Fibroblast of lung (primary cell): ENCODE measurements at regions not wholly inside any gene's neighbourhood (a gene's known extent, or its start where the extent isn't known, plus 50 kb on each side); places are given as distances from the start of the nearest gene placed in this dataset.

Source experiments
- DNase-seq, 2 donors: peaks; one replicate each; pipeline versions ENCODE4 v3.0.0 to v3.0.0-alpha.2; 2010; ENCODE audit warnings: low read depth in 2 of 2
- H2AFZ ChIP-seq: 2 replicates; pipeline ENCODE4 v1.5.1; 2012; ENCODE audit warnings: low read length, control low read depth, inconsistent platforms
- H3K27ac ChIP-seq: 2 replicates; pipeline ENCODE4 v1.5.1; 2011; ENCODE audit warnings: low read length, control low read depth; ENCODE audit not compliant: insufficient read depth
- H3K27me3 ChIP-seq: 2 replicates; pipeline ENCODE4 v1.5.1; 2011; ENCODE audit warnings: mild to moderate bottlenecking, low read length; ENCODE audit not compliant: control insufficient read depth, insufficient read depth
- H3K36me3 ChIP-seq: 2 replicates; pipeline ENCODE4 v1.5.1; 2011; ENCODE audit warnings: low read length; ENCODE audit not compliant: control insufficient read depth, insufficient read depth
- H3K4me1 ChIP-seq: 2 replicates; pipeline ENCODE4 v1.5.1; 2011; ENCODE audit warnings: low read length; ENCODE audit not compliant: control insufficient read depth, insufficient read depth; ENCODE audit errors: extremely low read depth
- H3K4me2 ChIP-seq: 2 replicates; pipeline ENCODE4 v1.5.1; 2011; ENCODE audit warnings: low read length, control low read depth; ENCODE audit not compliant: insufficient read depth; ENCODE audit errors: extremely low read depth
- H3K4me3 ChIP-seq, 4 experiments: fragments of 200-600 bp in 1 of 4; sonication (generic) in 1 of 4; replicated peaks in 1 of 4; 2 replicates each; pipeline ENCODE4 v1.5.1; 2011 to 2016; ENCODE audit warnings: low read length in 4 of 4, low read depth in 3 of 4, mild to moderate bottlenecking in 3 of 4, control low read depth in 2 of 4, inconsistent platforms in 1 of 4, mixed read lengths in 1 of 4; ENCODE audit not compliant: insufficient read depth in 1 of 4; ENCODE audit errors: control extremely low read depth in 1 of 4
- H3K79me2 ChIP-seq: 2 replicates; pipeline ENCODE4 v1.5.1; 2012; ENCODE audit warnings: mild to moderate bottlenecking, low read length, inconsistent platforms; ENCODE audit not compliant: control insufficient read depth, insufficient read depth
- H3K9ac ChIP-seq: 2 replicates; pipeline ENCODE4 v1.5.1; 2011; ENCODE audit warnings: mild to moderate bottlenecking, low read length, control low read depth; ENCODE audit not compliant: insufficient read depth
- H3K9me3 ChIP-seq: 2 replicates; pipeline ENCODE4 v1.5.1; 2012; ENCODE audit warnings: low read depth, low read length; ENCODE audit not compliant: control insufficient read depth, insufficient read depth
- H4K20me1 ChIP-seq: 2 replicates; pipeline ENCODE4 v1.5.1; 2011; ENCODE audit warnings: low read length; ENCODE audit not compliant: control insufficient read depth, insufficient read depth; ENCODE audit errors: extremely low read depth
- EZH2 ChIP-seq: IDR thresholded peaks from 2 replicates; pipeline ENCODE4 v1.5.1; 2012; ENCODE audit warnings: low read length, control low read depth, mild to moderate bottlenecking; ENCODE audit errors: missing control alignments
- TF ChIP-seq, protein P1 (sequence below), 2 donors: IDR thresholded peaks in 1 of 2; conservative IDR thresholded peaks in 1 of 2; 1 replicate in 1 of 2; 2 replicates in 1 of 2; pipeline ENCODE4 v1.5.1; 2011 to 2012; ENCODE audit warnings: low read length in 2 of 2, control low read depth in 1 of 2, inconsistent platforms in 1 of 2, low read depth in 1 of 2, mild to moderate bottlenecking in 1 of 2

- H3K27me3 ChIP-seq = no peaks in the 10 kb centered on the region
- H3K36me3 ChIP-seq = no peaks in the 10 kb centered on the region
Observed at GRCh38 chr10:62658516-62658915, 146.0 kb upstream of the ADO start.

GRCh38 chr10:62661143-62661542 is 143.4 kb upstream of the ADO start:
- Histone ChIP-seq H3K9ac (no peak overlapping the region), H3K4me2 (no peak overlapping the region), H3K4me3 (no peak overlapping the region), H3K79me2 (no peaks in the 10 kb centered on the region), H3K4me1 (no peaks in the 10 kb centered on the region), H3K27me3 (peaks cover 5% of the 10 kb centered on the region), H3K9me3 (no peaks in the 10 kb centered on the region), H4K20me1 (no peaks in the 10 kb centered on the region), H2AFZ (no peak overlapping the region), H3K27ac (no peak overlapping the region), H3K36me3 (no peaks in the 10 kb centered on the region)
- no peak for DNase-seq
- TF ChIP-seq EZH2 = no peak
- TF ChIP-seq, protein P1, sequence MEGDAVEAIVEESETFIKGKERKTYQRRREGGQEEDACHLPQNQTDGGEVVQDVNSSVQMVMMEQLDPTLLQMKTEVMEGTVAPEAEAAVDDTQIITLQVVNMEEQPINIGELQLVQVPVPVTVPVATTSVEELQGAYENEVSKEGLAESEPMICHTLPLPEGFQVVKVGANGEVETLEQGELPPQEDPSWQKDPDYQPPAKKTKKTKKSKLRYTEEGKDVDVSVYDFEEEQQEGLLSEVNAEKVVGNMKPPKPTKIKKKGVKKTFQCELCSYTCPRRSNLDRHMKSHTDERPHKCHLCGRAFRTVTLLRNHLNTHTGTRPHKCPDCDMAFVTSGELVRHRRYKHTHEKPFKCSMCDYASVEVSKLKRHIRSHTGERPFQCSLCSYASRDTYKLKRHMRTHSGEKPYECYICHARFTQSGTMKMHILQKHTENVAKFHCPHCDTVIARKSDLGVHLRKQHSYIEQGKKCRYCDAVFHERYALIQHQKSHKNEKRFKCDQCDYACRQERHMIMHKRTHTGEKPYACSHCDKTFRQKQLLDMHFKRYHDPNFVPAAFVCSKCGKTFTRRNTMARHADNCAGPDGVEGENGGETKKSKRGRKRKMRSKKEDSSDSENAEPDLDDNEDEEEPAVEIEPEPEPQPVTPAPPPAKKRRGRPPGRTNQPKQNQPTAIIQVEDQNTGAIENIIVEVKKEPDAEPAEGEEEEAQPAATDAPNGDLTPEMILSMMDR (conservative IDR thresholded peaks at IDR 0.05 in 1 of 2, IDR thresholded peaks at IDR 0.05 in 1 of 2; ENCODE audit: low read depth in 1 of 2, low read length in 2 of 2) = no peak

More at GRCh38 chr10:62658516-62658915, 146.0 kb upstream of the ADO start:
- TF ChIP-seq, protein P1 (conservative IDR thresholded peaks at IDR 0.05 in 1 of 2, IDR thresholded peaks at IDR 0.05 in 1 of 2; ENCODE audit: low read depth in 1 of 2, low read length in 2 of 2) = no peak
- no peak for TF ChIP-seq EZH2
- Histone ChIP-seq H3K4me3 (no peak overlapping the region), H4K20me1 (no peaks in the 10 kb centered on the region), H2AFZ (no peak overlapping the region), H3K4me2 (no peak overlapping the region), H3K4me1 (no peaks in the 10 kb centered on the region), H3K27ac (no peak overlapping the region), H3K9ac (no peak overlapping the region), H3K9me3 (no peaks in the 10 kb centered on the region), H3K79me2 (no peaks in the 10 kb centered on the region)
- no peak for DNase-seq

DNA sequence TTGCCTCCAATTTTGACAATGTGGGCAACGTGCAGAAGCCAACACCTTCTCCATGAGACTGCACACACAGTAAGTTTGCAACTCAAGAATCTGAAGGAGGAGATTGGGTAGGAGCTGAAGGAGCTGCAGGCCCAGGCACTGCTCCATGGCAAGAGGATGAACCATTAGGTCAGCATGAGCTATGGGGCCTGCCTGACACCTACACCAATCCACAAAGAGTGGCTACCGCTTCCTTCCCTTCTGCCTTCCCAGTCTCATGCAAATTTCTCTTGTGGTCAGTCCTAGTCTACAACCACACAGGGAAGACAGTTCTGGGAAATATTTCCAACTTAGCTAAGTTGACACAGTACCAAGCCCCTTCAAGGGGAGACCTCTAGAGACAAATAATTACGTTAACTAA is 142.0 kb upstream of the ADO start:
- no peak overlapping the region for H3K4me2 ChIP-seq
- H3K4me3 ChIP-seq = no peak overlapping the region
- no peak for TF ChIP-seq EZH2
- TF ChIP-seq, protein P1 (conservative IDR thresholded peaks at IDR 0.05 in 1 of 2, IDR thresholded peaks at IDR 0.05 in 1 of 2; ENCODE audit: low read depth in 1 of 2, low read length in 2 of 2) = no peak
- H3K27me3 ChIP-seq = peaks cover 5% of the 10 kb centered on the region
- no peaks in the 10 kb centered on the region for H3K4me1 ChIP-seq
- H2AFZ ChIP-seq = no peak overlapping the region
- DNase-seq = no peak
- H3K36me3 ChIP-seq = no peaks in the 10 kb centered on the region
- H4K20me1 ChIP-seq = no peaks in the 10 kb centered on the region
- no peaks in the 10 kb centered on the region for H3K9me3 ChIP-seq
- no peak overlapping the region for H3K9ac ChIP-seq
- no peaks in the 10 kb centered on the region for H3K79me2 ChIP-seq
- H3K27ac ChIP-seq = no peak overlapping the region
